Sigmoid colon (tissue), 4 donors: ENCODE measurements at regions not wholly inside any gene's neighbourhood (a gene's known extent, or its start where the extent isn't known, plus 50 kb on each side); places are given as distances from the start of the nearest gene placed in this dataset.

Experiments used
- POLR2A ChIP-seq, 2 donors: fragments of 450-650 bp; IDR thresholded peaks; one replicate each; pipeline ENCODE4 v1.6.1; 2016; ENCODE audit warnings: antibody characterized with exemption in 2 of 2, mild to moderate bottlenecking in 2 of 2, moderate library complexity in 2 of 2
- POLR2AphosphoS5 ChIP-seq, 4 donors: sonication (generic); formaldehyde crosslinking; IDR thresholded peaks; one replicate each; pipeline ENCODE4 v1.6.1; 2017; ENCODE audit warnings: antibody characterized with exemption in 4 of 4
- TF ChIP-seq, protein P1 (sequence below), 4 experiments: fragments of 450-650 bp in 3 of 4; fragments of 200-600 bp in 1 of 4; IDR thresholded peaks; one replicate each; pipeline ENCODE4 v1.5.1; 2016 to 2019; ENCODE audit warnings: antibody characterized with exemption in 4 of 4, mild to moderate bottlenecking in 3 of 4, moderate library complexity in 2 of 4

DNA sequence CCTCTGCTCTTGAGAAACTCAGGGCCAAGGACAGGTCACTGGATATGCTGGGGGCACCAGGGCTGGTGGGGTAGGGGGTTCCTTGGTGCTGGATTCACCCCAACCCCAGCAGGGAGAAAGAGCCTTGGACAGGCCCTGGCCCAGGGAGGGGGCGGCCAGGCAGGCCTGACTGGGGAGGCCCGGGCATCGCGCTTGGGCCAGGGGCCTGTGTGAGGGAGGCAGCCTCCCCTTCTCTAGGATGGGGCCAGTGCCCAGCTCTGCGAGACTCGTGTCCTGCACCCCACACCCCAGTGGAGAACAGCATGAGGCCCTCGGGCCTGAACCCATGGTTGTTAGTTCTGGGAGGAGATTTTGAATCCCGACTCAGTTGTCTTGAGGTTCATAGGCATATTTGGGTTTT is 217.1 kb downstream of the ZNF248 start:
- TF ChIP-seq, protein P1, sequence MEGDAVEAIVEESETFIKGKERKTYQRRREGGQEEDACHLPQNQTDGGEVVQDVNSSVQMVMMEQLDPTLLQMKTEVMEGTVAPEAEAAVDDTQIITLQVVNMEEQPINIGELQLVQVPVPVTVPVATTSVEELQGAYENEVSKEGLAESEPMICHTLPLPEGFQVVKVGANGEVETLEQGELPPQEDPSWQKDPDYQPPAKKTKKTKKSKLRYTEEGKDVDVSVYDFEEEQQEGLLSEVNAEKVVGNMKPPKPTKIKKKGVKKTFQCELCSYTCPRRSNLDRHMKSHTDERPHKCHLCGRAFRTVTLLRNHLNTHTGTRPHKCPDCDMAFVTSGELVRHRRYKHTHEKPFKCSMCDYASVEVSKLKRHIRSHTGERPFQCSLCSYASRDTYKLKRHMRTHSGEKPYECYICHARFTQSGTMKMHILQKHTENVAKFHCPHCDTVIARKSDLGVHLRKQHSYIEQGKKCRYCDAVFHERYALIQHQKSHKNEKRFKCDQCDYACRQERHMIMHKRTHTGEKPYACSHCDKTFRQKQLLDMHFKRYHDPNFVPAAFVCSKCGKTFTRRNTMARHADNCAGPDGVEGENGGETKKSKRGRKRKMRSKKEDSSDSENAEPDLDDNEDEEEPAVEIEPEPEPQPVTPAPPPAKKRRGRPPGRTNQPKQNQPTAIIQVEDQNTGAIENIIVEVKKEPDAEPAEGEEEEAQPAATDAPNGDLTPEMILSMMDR (IDR thresholded peaks at IDR 0.05), result no peak
- TF ChIP-seq POLR2A (IDR thresholded peaks at IDR 0.05) (no peak), POLR2AphosphoS5 (IDR thresholded peaks at IDR 0.05) (no peak)
